H1 (cell line): ENCODE measurements at regions not wholly inside any gene's neighbourhood (a gene's known extent, or its start where the extent isn't known, plus 50 kb on each side); places are given as distances from the start of the nearest gene placed in this dataset.

Experiments used
- CBX5 ChIP-seq: fragments of 300-800, 300-1000 bp; sonication (generic); IDR thresholded peaks from 2 replicates; pipeline ENCODE4 v1.7.1; 2016; ENCODE audit warnings: antibody characterized with exemption, low read length, low read depth
- CHD7 ChIP-seq: fragments of 300-600 bp; sonication (generic); IDR thresholded peaks from 2 replicates; pipeline ENCODE4 v1.7.1; 2012; ENCODE audit warnings: low read length, moderate library complexity, mild to moderate bottlenecking, inconsistent platforms; ENCODE audit not compliant: insufficient replicate concordance
- EZH2 ChIP-seq: fragments of 200-600 bp; sonication (generic); IDR thresholded peaks from 2 replicates; pipeline ENCODE4 v1.7.1; 2012; ENCODE audit warnings: low read depth, mild to moderate bottlenecking, moderate library complexity, low read length, inconsistent platforms; ENCODE audit not compliant: severe bottlenecking
- GABPA ChIP-seq: IDR thresholded peaks from 2 replicates; pipeline ENCODE4 v1.6.1; 2011; ENCODE audit warnings: mild to moderate bottlenecking, low read length, moderate library complexity, borderline replicate concordance; ENCODE audit not compliant: insufficient read depth
- HDAC2 ChIP-seq, 2 experiments: fragments of 300-600 bp in 1 of 2; sonication (generic) in 1 of 2; IDR thresholded peaks; 2 replicates each; pipeline ENCODE4 v1.6.1; 2011 to 2012; ENCODE audit warnings: low read depth in 2 of 2, low read length in 2 of 2, mild to moderate bottlenecking in 2 of 2, moderate library complexity in 2 of 2, borderline replicate concordance in 1 of 2, inconsistent platforms in 1 of 2
- HDAC6 ChIP-seq: IDR thresholded peaks from one replicate; pipeline ENCODE4 v1.7.1; 2012; ENCODE audit warnings: low read depth, mild to moderate bottlenecking, inconsistent platforms, low read length, moderate library complexity
- JUN ChIP-seq: IDR thresholded peaks from 2 replicates; pipeline ENCODE4 v1.6.1; 2011; ENCODE audit warnings: low read depth, mild to moderate bottlenecking, improper control_type of control experiment, low read length
- RBBP5 ChIP-seq: IDR thresholded peaks from 2 replicates; pipeline ENCODE4 v1.7.1; 2012; ENCODE audit warnings: low read depth, mild to moderate bottlenecking, inconsistent platforms, low read length, moderate library complexity, borderline replicate concordance
- SIX5 ChIP-seq: IDR thresholded peaks from 2 replicates; pipeline ENCODE4 v1.6.1; 2011; ENCODE audit warnings: mild to moderate bottlenecking, low read depth, low read length
- SP1 ChIP-seq: IDR thresholded peaks from 2 replicates; pipeline ENCODE4 v1.6.1; 2011; ENCODE audit warnings: low read depth, low read length
- SRF ChIP-seq: IDR thresholded peaks from 2 replicates; pipeline ENCODE4 v1.6.1; 2011; ENCODE audit warnings: mild to moderate bottlenecking, low read depth, low read length, moderate library complexity
- TAF1 ChIP-seq: IDR thresholded peaks from 2 replicates; pipeline ENCODE4 v1.6.1; 2011; ENCODE audit warnings: mild to moderate bottlenecking, low read depth, low read length
- TEAD4 ChIP-seq: IDR thresholded peaks from 2 replicates; pipeline ENCODE4 v1.6.1; 2012; ENCODE audit warnings: low read depth, low read length, inconsistent platforms, mixed read lengths

GRCh38 chr10:3925184-3925583, 140.2 kb upstream of the KLF6 start (continued):
- TF ChIP-seq CHD7 (no peak), CBX5 (no peak), SIX5 (no peak), SP1 (no peak), JUN (no peak), GABPA (no peak), RBBP5 (no peak), TAF1 (no peak), TEAD4 (no peak), HDAC6 (no peak), EZH2 (no peak), HDAC2 (IDR thresholded peaks at IDR 0.05; ENCODE audit: borderline replicate concordance in 1 of 2, low read depth in 2 of 2, low read length in 2 of 2) (no peak), SRF (no peak)
